ENCODE measurements at regions not wholly inside any gene's neighbourhood (a gene's known extent, or its start where the extent isn't known, plus 50 kb on each side); places are given as distances from the start of the nearest gene placed in this dataset.

DNA sequence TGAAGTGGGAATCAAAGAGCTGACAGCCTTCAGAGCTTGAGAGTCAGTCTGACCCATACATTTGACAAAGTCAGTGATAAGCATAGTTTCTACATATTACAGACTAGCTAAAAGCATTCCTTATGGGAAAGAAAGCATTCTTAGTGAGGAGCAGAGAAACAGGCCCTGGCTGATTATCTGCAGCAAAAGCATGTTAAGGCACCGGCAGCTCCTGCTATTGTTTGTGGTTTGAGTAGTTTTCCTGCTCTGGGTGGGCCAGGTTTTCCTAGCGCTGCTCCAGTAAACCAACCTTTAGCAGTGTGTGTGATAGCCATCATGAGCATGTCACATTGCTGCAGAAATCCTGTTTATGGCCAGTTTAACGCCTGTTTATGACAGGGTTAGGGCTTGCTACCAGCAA, 51.6 kb upstream of the WDR1 start:
- H3K36me3 ChIP-seq (ENCODE audit: control insufficient read depth, insufficient read depth, low read length) = no peaks in the 10 kb centered on the region
- H3K27ac ChIP-seq (ENCODE audit: insufficient read depth, low read length) = no peak overlapping the region
- H3K79me1 ChIP-seq (ENCODE audit: low read depth in 1 of 2, low read length in 2 of 2) = no peaks in the 10 kb centered on the region
- TF ChIP-seq MAFK (IDR thresholded peaks at IDR 0.05; ENCODE audit: low read depth, low read length) (no peak), RAD21 (IDR thresholded peaks at IDR 0.05; ENCODE audit: low read length) (no peak), FOS (IDR thresholded peaks at IDR 0.05; ENCODE audit: low read depth, low read length) (no peak), CEBPB (IDR thresholded peaks at IDR 0.05; ENCODE audit: low read depth, low read length) (no peak), BHLHE40 (IDR thresholded peaks at IDR 0.05; ENCODE audit: low read depth, low read length) (no peak), MAZ (IDR thresholded peaks at IDR 0.05; ENCODE audit: borderline replicate concordance, low read depth, low read length) (no peak), RCOR1 (IDR thresholded peaks at IDR 0.05; ENCODE audit: insufficient replicate concordance, low read length) (no peak), MXI1 (IDR thresholded peaks at IDR 0.05; ENCODE audit: borderline replicate concordance, low read depth, low read length) (no peak), NFE2L2 (IDR thresholded peaks at IDR 0.05; ENCODE audit: low read depth, low read length) (no peak), SMC3 (IDR thresholded peaks at IDR 0.05; ENCODE audit: low read depth, low read length) (no peak), RFX5 (IDR thresholded peaks at IDR 0.05; ENCODE audit: low read depth, low read length) (no peak), POLR2A (IDR thresholded peaks at IDR 0.05; ENCODE audit: low read depth, low read length) (no peak), CTCF (conservative IDR thresholded peaks at IDR 0.05; ENCODE audit: low read depth, low read length) (no peak), CHD1 (IDR thresholded peaks at IDR 0.05; ENCODE audit: low read depth, low read length) (no peak)
- TF ChIP-seq, protein P1, sequence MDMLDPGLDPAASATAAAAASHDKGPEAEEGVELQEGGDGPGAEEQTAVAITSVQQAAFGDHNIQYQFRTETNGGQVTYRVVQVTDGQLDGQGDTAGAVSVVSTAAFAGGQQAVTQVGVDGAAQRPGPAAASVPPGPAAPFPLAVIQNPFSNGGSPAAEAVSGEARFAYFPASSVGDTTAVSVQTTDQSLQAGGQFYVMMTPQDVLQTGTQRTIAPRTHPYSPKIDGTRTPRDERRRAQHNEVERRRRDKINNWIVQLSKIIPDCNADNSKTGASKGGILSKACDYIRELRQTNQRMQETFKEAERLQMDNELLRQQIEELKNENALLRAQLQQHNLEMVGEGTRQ (IDR thresholded peaks at IDR 0.05; ENCODE audit: low read depth, low read length) = no peak
- TF ChIP-seq, protein P2, sequence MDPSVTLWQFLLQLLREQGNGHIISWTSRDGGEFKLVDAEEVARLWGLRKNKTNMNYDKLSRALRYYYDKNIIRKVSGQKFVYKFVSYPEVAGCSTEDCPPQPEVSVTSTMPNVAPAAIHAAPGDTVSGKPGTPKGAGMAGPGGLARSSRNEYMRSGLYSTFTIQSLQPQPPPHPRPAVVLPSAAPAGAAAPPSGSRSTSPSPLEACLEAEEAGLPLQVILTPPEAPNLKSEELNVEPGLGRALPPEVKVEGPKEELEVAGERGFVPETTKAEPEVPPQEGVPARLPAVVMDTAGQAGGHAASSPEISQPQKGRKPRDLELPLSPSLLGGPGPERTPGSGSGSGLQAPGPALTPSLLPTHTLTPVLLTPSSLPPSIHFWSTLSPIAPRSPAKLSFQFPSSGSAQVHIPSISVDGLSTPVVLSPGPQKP (IDR thresholded peaks at IDR 0.05; ENCODE audit: borderline replicate concordance, low read depth, low read length) = no peak
- no peak overlapping the region for H2AK5ac ChIP-seq (ENCODE audit: low read depth, low read length)
- intact Hi-C loops (cut with micrococcal nuclease) = no loop called here
- H2BK15ac ChIP-seq (ENCODE audit: low read depth, low read length) = no peak overlapping the region
- H3K27me3 ChIP-seq (ENCODE audit: control insufficient read depth, insufficient read depth, low read length) = peaks cover 3% of the 10 kb centered on the region; the same call in 1 of the 2 replicates
- H2AK9ac ChIP-seq (replicated peaks; ENCODE audit: low read depth, low read length, poor library complexity) = no peak overlapping the region
- ChIA-PET POLR2A (ENCODE audit: unreplicated experiment) (no interaction called here), CTCF (interaction anchor here (1.9 kb wide), 1 partner anchor 370 kb away, joined by 4 read pairs; no protein-coding TSS in a partner anchor)
- H3K4ac ChIP-seq (ENCODE audit: low read depth, low read length) = no peak overlapping the region
- no peak overlapping the region for H3K14ac ChIP-seq (replicated peaks; ENCODE audit: low read depth, low read length)
- H3K23ac ChIP-seq (ENCODE audit: low read depth, low read length) = no peak overlapping the region
- in situ Hi-C loops (cut with MboI; ENCODE audit: low sequenced_read_pairs) = loop anchor here (5.0 kb wide), 1 partner anchor 234 kb away; no protein-coding TSS in a partner anchor
- H3K4me3 ChIP-seq (ENCODE audit: insufficient read depth, low read depth, low read length) = no peak overlapping the region
- H2AFZ ChIP-seq (replicated peaks; ENCODE audit: low read length, poor library complexity) = no peak overlapping the region
- BruUV-seq (replicated peaks) = no TSS peak
- no peak overlapping the region for H3K4me2 ChIP-seq (ENCODE audit: low read depth, low read length)
- no peak overlapping the region for H3K18ac ChIP-seq (ENCODE audit: low read depth, low read length)
- H3K9ac ChIP-seq (ENCODE audit: low read depth, low read length) = no peak overlapping the region
- no peak overlapping the region for H3K56ac ChIP-seq (ENCODE audit: extremely low read depth, insufficient read depth, low read length)
- H2BK20ac ChIP-seq (ENCODE audit: low read depth, low read length) = no peak overlapping the region
- no peak overlapping the region for H2BK120ac ChIP-seq (ENCODE audit: low read depth, low read length)
- H3K9me1 ChIP-seq (ENCODE audit: insufficient read depth, low read length) = no peaks in the 10 kb centered on the region
- no peak overlapping the region for H2BK5ac ChIP-seq (ENCODE audit: low read depth, low read length, poor library complexity, severe bottlenecking)
- H3K9me3 ChIP-seq (ENCODE audit: control insufficient read depth, insufficient read depth, low read length) = no peaks in the 10 kb centered on the region
- no peaks in the 10 kb centered on the region for H4K20me1 ChIP-seq (ENCODE audit: insufficient read depth, low read length)
- H4K91ac ChIP-seq (ENCODE audit: insufficient read depth, low read depth, low read length) = no peak overlapping the region
- H3K4me1 ChIP-seq (ENCODE audit: control insufficient read depth, insufficient read depth, low read length) = peaks cover 3% of the 10 kb centered on the region; the same call in 1 of the 2 replicates
- no peak for ATAC-seq (ENCODE audit: low read depth)
- H4K5ac ChIP-seq (ENCODE audit: low read depth, low read length) = no peak overlapping the region
- DNase-seq = no peak
- H4K8ac ChIP-seq (ENCODE audit: low read depth in 2 of 2, low read length in 2 of 2) = no peak overlapping the region
- dilution Hi-C loops (cut with HindIII; ENCODE audit: low sequenced_read_pairs, unreplicated experiment) = loop anchor here (25.0 kb wide), 1 partner anchor 244 kb away; no protein-coding TSS in a partner anchor
- no CpG with 5 or more reads among the region's 3 CpGs for WGBS, 2 experiments (ENCODE audit: extremely low coverage in 2 of 2, insufficient read length in 1 of 2)
